KMS-11 (cell line): ENCODE measurements at regions not wholly inside any gene's neighbourhood (a gene's known extent, or its start where the extent isn't known, plus 50 kb on each side); places are given as distances from the start of the nearest gene placed in this dataset.

Experiments
- H2AFZ ChIP-seq: fragments of 200-600 bp; sonication (generic); 2 replicates; pipeline ENCODE4 v1.6.1; 2016; ENCODE audit warnings: antibody characterized with exemption, mixed run types, low read depth
- H3K27ac ChIP-seq: fragments of 200-600 bp; sonication (generic); 2 replicates; pipeline ENCODE4 v1.6.1; 2016; ENCODE audit warnings: mild to moderate bottlenecking, mixed run types
- H3K27me3 ChIP-seq: fragments of 200-600 bp; sonication (generic); 2 replicates; pipeline ENCODE4 v1.6.1; 2017; ENCODE audit warnings: mild to moderate bottlenecking, low read depth, mixed run types, moderate library complexity; ENCODE audit not compliant: insufficient read depth
- H3K36me3 ChIP-seq: fragments of 200-600 bp; sonication (generic); 2 replicates; pipeline ENCODE4 v1.6.1; 2017; ENCODE audit warnings: mild to moderate bottlenecking, mixed run types; ENCODE audit not compliant: insufficient read depth
- H3K4me1 ChIP-seq: fragments of 200-600 bp; sonication (generic); 2 replicates; pipeline ENCODE4 v1.6.1; 2016; ENCODE audit warnings: mild to moderate bottlenecking, low read depth, mixed run types; ENCODE audit not compliant: poor library complexity, severe bottlenecking
- H3K4me2 ChIP-seq: fragments of 200-600 bp; sonication (generic); 2 replicates; pipeline ENCODE4 v1.7.0; 2016; ENCODE audit warnings: mild to moderate bottlenecking, mixed run types
- H3K4me3 ChIP-seq: fragments of 200-600 bp; sonication (generic); IDR thresholded peaks from 2 replicates; pipeline ENCODE4 v1.6.1; 2017; ENCODE audit warnings: low read depth, low read length, mixed read lengths; ENCODE audit not compliant: insufficient read depth
- H3K79me2 ChIP-seq: fragments of 200-600 bp; sonication (generic); 2 replicates; pipeline ENCODE4 v1.6.1; 2016; ENCODE audit warnings: low read depth, mixed run types; ENCODE audit not compliant: insufficient read depth
- H3K9ac ChIP-seq: fragments of 200-600 bp; sonication (generic); 2 replicates; pipeline ENCODE4 v1.6.1; 2016; ENCODE audit warnings: mild to moderate bottlenecking, mixed run types
- H4K20me1 ChIP-seq: fragments of 200-600 bp; sonication (generic); 2 replicates; pipeline ENCODE4 v1.6.1; 2016; ENCODE audit warnings: mild to moderate bottlenecking, mixed run types; ENCODE audit not compliant: insufficient read depth
- CTCF ChIP-seq: fragments of 200-600 bp; sonication (generic); conservative IDR thresholded peaks from 2 replicates; pipeline ENCODE4 v1.6.1; 2017; ENCODE audit warnings: low read depth, mild to moderate bottlenecking, antibody characterized with exemption, low read length, moderate library complexity, mixed read lengths

DNA sequence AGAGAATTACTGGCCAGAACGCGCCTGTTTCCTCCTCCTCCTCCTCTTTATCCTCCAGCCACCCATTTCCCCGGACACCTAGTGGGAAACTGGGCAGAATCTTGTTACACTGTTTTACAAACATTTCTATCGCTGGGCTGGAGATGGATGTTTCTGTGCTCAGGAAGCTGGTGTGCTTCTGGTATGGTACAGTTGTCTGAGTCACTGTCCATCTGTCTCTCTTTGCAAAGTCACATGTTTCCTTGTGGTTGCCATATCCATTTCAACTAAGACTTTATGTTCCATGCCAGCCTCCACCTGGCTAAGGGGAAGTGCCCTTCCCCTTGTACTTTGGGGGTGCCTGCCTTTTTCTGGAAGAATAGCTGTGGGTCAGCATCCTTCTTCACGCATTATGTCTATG lies 52.9 kb upstream of the SLC22A16 start:
- H3K27me3 ChIP-seq = no peaks in the 10 kb centered on the region
- H3K4me3 ChIP-seq = no peak overlapping the region
- no peak overlapping the region for H3K27ac ChIP-seq
- no peak overlapping the region for H2AFZ ChIP-seq
- no peak overlapping the region for H3K4me2 ChIP-seq
- H3K9ac ChIP-seq = no peak overlapping the region
- H3K4me1 ChIP-seq = no peaks in the 10 kb centered on the region
- H4K20me1 ChIP-seq = no peaks in the 10 kb centered on the region
- TF ChIP-seq CTCF = no peak
- no peaks in the 10 kb centered on the region for H3K79me2 ChIP-seq
- H3K36me3 ChIP-seq = no peaks in the 10 kb centered on the region

DNA sequence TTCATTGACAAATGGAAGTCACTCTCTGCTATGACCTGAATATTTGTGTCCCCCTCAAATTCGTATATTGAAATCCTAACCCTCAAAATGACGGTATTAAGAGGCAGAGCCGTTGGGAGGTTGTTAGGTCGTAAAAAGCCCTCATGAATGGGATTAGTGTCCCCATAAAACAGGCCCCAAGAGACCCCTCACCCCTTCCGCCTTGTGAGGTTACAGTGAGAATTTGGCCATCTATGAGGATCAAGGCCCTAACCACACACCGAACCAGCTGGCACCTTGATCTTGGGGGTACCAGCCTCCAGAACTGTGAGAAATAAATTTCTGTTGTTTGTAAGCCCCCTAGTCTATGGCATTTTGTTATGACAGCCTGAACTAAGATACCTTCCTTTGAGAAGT lies 52.5 kb upstream of the SLC22A16 start:
- no peak overlapping the region for H3K9ac ChIP-seq
- no peaks in the 10 kb centered on the region for H3K36me3 ChIP-seq
- no peak overlapping the region for H3K27ac ChIP-seq
- H2AFZ ChIP-seq = no peak overlapping the region
- H3K4me1 ChIP-seq = no peaks in the 10 kb centered on the region
- no peak overlapping the region for H3K4me3 ChIP-seq
- H4K20me1 ChIP-seq = no peaks in the 10 kb centered on the region
- H3K27me3 ChIP-seq = no peaks in the 10 kb centered on the region
- no peak for TF ChIP-seq CTCF
- H3K4me2 ChIP-seq = no peak overlapping the region
- H3K79me2 ChIP-seq = no peaks in the 10 kb centered on the region

DNA sequence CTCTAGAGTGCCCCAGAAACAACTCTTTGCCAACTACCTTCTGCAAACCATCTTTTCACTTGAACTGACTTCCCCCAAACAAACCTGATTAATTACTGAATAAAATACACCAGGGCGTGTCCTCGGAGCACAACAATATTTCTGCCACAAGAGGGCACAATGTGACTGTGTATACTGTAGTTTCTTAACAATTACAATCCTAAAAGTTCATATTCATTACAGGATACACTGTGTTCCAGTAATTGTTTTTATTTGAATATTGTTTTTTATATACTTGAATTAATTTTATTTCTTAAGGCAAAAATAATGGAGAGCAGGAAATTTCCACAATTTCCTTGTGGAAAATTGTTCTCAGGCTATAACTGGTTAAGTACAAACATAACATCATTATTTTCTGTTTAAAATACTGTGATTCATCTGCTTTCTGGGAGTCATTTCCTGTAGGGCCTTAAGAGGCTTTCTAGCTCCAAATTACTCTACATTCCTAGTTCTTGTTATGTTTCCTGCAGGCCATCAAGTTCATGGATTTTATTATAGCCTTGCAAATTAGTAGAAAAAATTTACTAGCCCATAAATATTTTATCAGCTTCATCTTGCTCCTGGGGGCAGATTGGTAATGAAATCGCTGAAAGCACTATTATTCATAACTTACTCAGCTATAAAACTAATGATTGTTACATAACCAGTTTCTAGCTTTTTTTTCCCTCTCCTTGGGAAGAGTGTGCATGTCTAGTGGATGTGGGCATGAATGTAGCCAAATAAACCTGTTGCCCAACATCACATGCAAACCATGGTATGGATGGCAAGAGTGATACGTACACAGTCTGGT lies 51.9 kb upstream of the SLC22A16 start:
- Histone ChIP-seq H4K20me1 (no peaks in the 10 kb centered on the region), H3K36me3 (no peaks in the 10 kb centered on the region), H2AFZ (no peak overlapping the region), H3K27ac (no peak overlapping the region), H3K4me1 (no peaks in the 10 kb centered on the region), H3K79me2 (no peaks in the 10 kb centered on the region), H3K9ac (no peak overlapping the region), H3K4me3 (no peak overlapping the region), H3K4me2 (no peak overlapping the region), H3K27me3 (no peaks in the 10 kb centered on the region)
- peak; percentile 82 for TF ChIP-seq CTCF

- Histone ChIP-seq H3K4me3 (no peak overlapping the region), H4K20me1 (no peaks in the 10 kb centered on the region), H3K4me2 (no peak overlapping the region), H2AFZ (no peak overlapping the region), H3K79me2 (no peaks in the 10 kb centered on the region), H3K36me3 (no peaks in the 10 kb centered on the region), H3K27ac (no peak overlapping the region), H3K27me3 (no peaks in the 10 kb centered on the region), H3K9ac (no peak overlapping the region), H3K4me1 (no peaks in the 10 kb centered on the region)
- no peak for TF ChIP-seq CTCF
Observed at GRCh38 chr6:110527516-110527915, 51.1 kb upstream of the SLC22A16 start.
